ENCODE measurements at regions not wholly inside any gene's neighbourhood (a gene's known extent, or its start where the extent isn't known, plus 50 kb on each side); places are given as distances from the start of the nearest gene placed in this dataset.
"Not testable (repeated sequence)": the region's sequence is repeated elsewhere in the genome, so short reads cannot be mapped to it uniquely, and the experiment has no call there.

GRCh38 chr5:66425842-66426241, 170.4 kb upstream of the MAST4 start:
- DNase-seq: no peak

- DNase-seq: peak; percentile 11
Measured at GRCh38 chr5:66426259-66427138, 169.7 kb upstream of the MAST4 start.

GRCh38 chr5:66427139-66427442, 169.1 kb upstream of the MAST4 start:
- no peak for DNase-seq

- peak; percentile 2 for DNase-seq
Measured at GRCh38 chr5:66436721-66437120, 159.5 kb upstream of the MAST4 start.

GRCh38 chr5:66438087-66438486, 158.1 kb upstream of the MAST4 start:
- DNase-seq: no peak

GRCh38 chr5:66438696-66439095, 157.5 kb upstream of the MAST4 start:
- DNase-seq: no peak

GRCh38 chr5:66440202-66440680, 156.0 kb upstream of the MAST4 start:
- no peak for DNase-seq

- DNase-seq: no peak
Measured at GRCh38 chr5:66441351-66441750, 154.8 kb upstream of the MAST4 start.

- DNase-seq: no peak
Measured at GRCh38 chr5:66442951-66443445, 153.2 kb upstream of the MAST4 start.

GRCh38 chr5:66443462-66444130, 152.6 kb upstream of the MAST4 start:
- DNase-seq: no peak

- DNase-seq: not testable (repeated sequence)
Measured at GRCh38 chr5:66448070-66448469, 148.1 kb upstream of the MAST4 start.

- DNase-seq: no peak
Measured at GRCh38 chr5:66450237-66450636, 146.0 kb upstream of the MAST4 start.

- no peak for DNase-seq
Measured at GRCh38 chr5:66450988-66451387, 145.2 kb upstream of the MAST4 start.

GRCh38 chr5:66452109-66452508, 144.1 kb upstream of the MAST4 start:
- no peak for DNase-seq

- DNase-seq: no peak
Measured at GRCh38 chr5:66454186-66455078, 141.8 kb upstream of the MAST4 start.

GRCh38 chr5:66459728-66460127, 136.5 kb upstream of the MAST4 start:
- DNase-seq: no peak

GRCh38 chr5:66467564-66467963, 128.6 kb upstream of the MAST4 start:
- no peak for DNase-seq

- DNase-seq: no peak
Measured at GRCh38 chr5:66469684-66470083, 126.5 kb upstream of the MAST4 start.

GRCh38 chr5:66472010-66472409, 124.2 kb upstream of the MAST4 start:
- DNase-seq: no peak

GRCh38 chr5:66475731-66476130, 120.5 kb upstream of the MAST4 start:
- no peak for DNase-seq

- DNase-seq: no peak
Measured at GRCh38 chr5:66477596-66477995, 118.6 kb upstream of the MAST4 start.

GRCh38 chr5:66494437-66494836, 101.8 kb upstream of the MAST4 start:
- DNase-seq: no peak

GRCh38 chr5:66498791-66499207, 97.4 kb upstream of the MAST4 start:
- no peak for DNase-seq
